Activated CD4-positive, alpha-beta T cell treated with anti-CD3 and anti-CD28 coated beads for 4 hours (primary cell): ENCODE measurements at regions not wholly inside any gene's neighbourhood (a gene's known extent, or its start where the extent isn't known, plus 50 kb on each side); places are given as distances from the start of the nearest gene placed in this dataset.

Source experiments
- DNase-seq, 2 donors: peaks; one replicate each; pipeline ENCODE4 v3.0.0-alpha.2; 2020

- no peak for DNase-seq
These were observed 119.4 kb downstream of the UQCRFS1 start for GRCh38 chr19:29093553-29093908.

- no peak for DNase-seq
These were observed 120.0 kb downstream of the UQCRFS1 start for GRCh38 chr19:29092712-29093552.

- no peak for DNase-seq
These were observed 122.0 kb downstream of the UQCRFS1 start for GRCh38 chr19:29090783-29091526.

GRCh38 chr19:29089315-29089870, 123.6 kb downstream of the UQCRFS1 start:
- no peak for DNase-seq

- no peak for DNase-seq
These were observed 124.2 kb downstream of the UQCRFS1 start for GRCh38 chr19:29088761-29089160.

GRCh38 chr19:29086646-29087045, 126.3 kb downstream of the UQCRFS1 start:
- no peak for DNase-seq

GRCh38 chr19:29086182-29086581, 126.8 kb downstream of the UQCRFS1 start:
- no peak for DNase-seq

GRCh38 chr19:29085630-29086029, 127.3 kb downstream of the UQCRFS1 start:
- DNase-seq = no peak

GRCh38 chr19:29085206-29085605, 127.7 kb downstream of the UQCRFS1 start:
- DNase-seq = no peak

- no peak for DNase-seq
These were observed 128.7 kb downstream of the UQCRFS1 start for GRCh38 chr19:29084266-29084665.

- no peak for DNase-seq
These were observed 129.1 kb downstream of the UQCRFS1 start for GRCh38 chr19:29083863-29084262.

GRCh38 chr19:29079356-29080032, 133.5 kb downstream of the UQCRFS1 start:
- no peak for DNase-seq

GRCh38 chr19:29076963-29077362, 136.0 kb downstream of the UQCRFS1 start:
- no peak for DNase-seq

- no peak for DNase-seq
These were observed 136.8 kb downstream of the UQCRFS1 start for GRCh38 chr19:29076161-29076560.

- no peak for DNase-seq
These were observed 137.8 kb downstream of the UQCRFS1 start for GRCh38 chr19:29075149-29075548.

- no peak for DNase-seq
These were observed 138.4 kb downstream of the UQCRFS1 start for GRCh38 chr19:29074579-29074978.

- DNase-seq = no peak
These were observed 145.1 kb downstream of the UQCRFS1 start for GRCh38 chr19:29067831-29068230.

GRCh38 chr19:29062475-29063435, 150.2 kb downstream of the UQCRFS1 start:
- DNase-seq = no peak

- no peak for DNase-seq
These were observed 152.1 kb downstream of the UQCRFS1 start for GRCh38 chr19:29060813-29061364.

GRCh38 chr19:29056535-29056934, 156.4 kb downstream of the UQCRFS1 start:
- no peak for DNase-seq

- no peak for DNase-seq
These were observed 157.9 kb downstream of the UQCRFS1 start for GRCh38 chr19:29054886-29055675.
